DMS53 (cell line): ENCODE measurements at regions not wholly inside any gene's neighbourhood (a gene's known extent, or its start where the extent isn't known, plus 50 kb on each side); places are given as distances from the start of the nearest gene placed in this dataset.
"Not testable (repeated sequence)": the region's sequence is repeated elsewhere in the genome, so short reads cannot be mapped to it uniquely, and the experiment has no call there.

ENCODE experiments used
- DNase-seq: peaks from one replicate; lab custom pipeline; 2025; lab: John Stamatoyannopoulos, UW

DNA sequence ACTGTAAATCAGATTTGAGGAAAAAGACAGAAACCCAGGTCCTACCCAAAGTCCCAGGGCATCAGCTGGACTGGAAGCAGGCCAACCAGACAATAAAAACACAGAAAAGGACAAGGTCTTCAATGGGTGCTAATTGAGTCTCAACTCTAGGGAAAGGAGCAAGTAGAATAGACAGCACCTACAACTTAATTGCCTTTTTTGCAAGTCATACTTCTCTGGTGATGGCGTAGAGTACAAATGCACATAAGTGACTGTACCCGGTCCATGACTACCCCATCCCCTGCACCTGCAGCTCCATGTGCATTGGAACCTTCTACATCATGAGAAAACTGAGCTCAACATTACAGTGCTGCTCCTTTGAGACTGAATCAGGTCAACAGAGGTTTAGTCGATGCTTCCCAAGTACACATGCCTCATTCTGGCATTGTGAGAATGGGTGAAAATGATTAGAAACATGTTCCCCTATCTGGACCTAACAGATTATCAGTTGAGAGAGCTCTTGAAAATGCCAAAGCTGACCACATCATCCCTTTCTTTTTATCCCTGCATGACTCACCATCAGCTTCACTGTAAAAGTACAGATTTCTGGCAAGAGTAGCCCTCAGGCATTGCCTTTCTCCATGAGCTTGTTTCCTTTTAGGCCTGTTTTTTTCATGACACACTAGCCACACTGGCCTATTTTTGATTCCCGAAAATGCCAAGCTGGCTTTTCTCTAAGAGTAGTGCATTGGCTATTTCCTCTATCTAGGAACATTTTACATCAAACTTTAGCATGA, 298.3 kb downstream of the HS3ST1 start:
- peak; percentile 52 for DNase-seq

DNA sequence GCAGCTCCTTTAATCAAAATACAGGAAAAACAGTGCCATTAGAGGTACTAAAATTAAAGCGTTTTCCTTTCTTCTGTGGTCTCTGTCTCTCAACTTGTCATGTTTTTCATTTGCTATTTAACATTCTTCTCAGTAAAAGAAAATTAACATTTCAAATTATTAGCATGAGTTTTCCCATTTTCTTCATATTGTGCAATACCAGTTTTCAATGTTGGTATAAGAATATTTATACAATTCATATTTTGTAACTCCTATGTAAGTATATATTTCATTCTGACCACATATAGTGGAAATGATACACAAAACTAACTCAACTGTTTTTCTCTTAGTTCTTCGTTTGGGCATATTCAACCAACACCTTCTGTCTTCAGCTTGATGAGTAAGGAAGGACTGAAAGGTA, 308.3 kb downstream of the HS3ST1 start:
- DNase-seq: no peak

DNA sequence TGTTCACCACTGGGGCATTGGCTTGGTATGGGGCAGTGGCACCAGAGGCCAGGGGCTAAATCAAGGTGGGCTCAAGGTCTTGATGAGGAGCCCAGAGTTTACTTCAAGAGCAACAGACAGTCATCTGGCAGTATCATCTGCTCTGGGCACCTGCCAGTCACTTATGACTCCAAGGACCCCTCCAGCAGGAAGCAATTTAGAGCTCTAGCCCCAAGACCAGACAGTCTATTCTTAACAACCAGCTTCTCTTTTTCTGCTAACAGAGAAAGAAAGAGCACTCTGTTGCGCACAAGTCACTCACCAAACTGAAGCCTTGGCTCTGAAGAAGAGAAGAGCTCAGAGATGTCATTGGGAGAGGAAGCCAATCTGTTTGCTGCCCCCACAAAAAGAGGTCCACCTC, 309.2 kb downstream of the HS3ST1 start:
- no peak for DNase-seq

DNA sequence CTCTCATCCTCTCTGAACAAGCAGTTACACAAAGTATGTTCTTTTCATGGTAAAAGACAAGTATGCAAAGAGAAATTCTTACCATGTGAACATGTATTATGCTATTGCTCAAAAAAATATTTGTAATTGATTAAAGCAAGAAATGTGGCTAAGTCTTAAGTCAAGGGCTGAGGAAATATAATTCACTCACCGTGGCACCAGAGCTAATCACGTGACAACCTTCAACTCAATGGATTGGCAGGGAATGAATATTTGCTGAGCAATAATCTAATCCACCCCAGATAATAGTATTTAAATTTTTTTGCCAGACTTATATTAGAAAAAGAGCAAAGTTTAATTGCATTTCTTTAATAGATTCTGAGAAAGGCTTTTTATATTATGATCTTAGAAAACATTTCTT, 310.2 kb downstream of the HS3ST1 start:
- no peak for DNase-seq

DNA sequence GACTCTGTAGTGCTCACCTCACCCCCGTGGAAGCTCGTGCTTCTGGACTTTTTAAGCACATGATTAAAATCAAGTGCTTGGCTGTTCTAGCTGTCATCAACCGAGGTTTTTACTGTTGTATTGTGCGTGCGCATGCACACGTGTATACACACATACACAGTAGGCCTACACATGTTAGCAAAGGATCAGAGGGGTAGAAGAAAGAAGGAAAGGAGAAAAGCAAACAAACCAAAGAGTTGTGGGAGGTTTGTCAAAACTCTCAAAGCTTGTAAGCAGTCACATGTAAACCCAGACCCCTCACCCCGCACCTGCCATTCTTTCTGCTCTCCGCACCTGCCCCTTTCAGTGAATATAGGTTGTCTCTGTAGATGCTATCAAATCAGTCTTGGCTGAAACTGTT, 311.8 kb downstream of the HS3ST1 start:
- no peak for DNase-seq

DNA sequence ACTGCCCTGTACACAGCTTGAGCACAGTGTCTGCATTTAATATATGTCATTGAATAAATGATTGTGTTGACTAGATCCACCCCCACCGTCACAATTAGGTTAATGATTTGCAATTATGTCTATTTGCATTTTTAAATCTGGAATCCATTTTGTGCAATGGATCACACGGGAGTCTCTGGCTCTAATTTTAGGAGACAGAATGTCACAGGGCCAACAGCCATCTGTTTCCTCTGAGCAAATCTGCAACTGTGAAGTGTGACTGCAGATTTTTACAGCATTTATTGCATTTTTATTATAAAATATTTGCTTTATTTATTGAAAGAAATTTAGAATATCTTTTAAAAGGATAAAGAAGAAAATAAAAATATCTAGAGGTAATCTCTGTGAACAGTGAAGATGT, 316.8 kb downstream of the HS3ST1 start:
- no peak for DNase-seq

DNA sequence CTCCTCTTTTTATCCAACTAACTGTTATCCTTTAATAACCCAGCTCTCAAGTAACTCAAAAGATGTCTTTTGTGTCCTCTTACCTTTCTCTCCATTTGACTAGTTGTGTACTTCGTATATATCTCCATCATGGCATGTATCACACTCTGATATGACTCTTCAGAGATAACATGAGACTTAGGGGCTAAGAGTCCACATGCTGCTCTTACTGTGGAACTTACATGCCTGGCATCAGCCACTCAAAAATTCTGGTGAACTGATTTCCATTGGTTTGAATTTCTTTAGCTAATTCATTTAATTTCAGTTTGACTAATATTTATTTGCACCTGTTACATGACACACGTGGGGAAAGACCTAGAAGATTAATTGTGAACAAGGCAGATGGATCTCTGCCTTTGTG, 317.3 kb downstream of the HS3ST1 start:
- no peak for DNase-seq

DNA sequence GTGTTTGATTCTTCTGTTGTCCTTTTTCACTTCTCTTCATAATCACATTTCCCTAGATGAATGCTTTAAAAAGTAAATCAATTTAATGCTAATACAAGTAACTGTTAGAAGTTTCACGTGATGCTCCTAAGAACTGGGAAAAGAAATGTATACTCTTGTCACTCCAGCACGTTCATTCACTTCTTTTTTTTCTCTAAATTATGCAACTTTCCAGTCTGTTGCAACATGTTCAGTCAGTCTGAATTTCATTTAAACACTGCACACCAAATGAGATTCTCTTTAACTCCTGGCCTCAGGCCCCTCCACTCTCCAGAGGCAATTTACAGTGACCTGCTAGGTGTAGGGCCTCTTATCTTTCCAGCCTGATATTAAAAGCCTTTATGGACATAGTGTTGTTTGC, 321.9 kb downstream of the HS3ST1 start:
- DNase-seq: no peak

DNA sequence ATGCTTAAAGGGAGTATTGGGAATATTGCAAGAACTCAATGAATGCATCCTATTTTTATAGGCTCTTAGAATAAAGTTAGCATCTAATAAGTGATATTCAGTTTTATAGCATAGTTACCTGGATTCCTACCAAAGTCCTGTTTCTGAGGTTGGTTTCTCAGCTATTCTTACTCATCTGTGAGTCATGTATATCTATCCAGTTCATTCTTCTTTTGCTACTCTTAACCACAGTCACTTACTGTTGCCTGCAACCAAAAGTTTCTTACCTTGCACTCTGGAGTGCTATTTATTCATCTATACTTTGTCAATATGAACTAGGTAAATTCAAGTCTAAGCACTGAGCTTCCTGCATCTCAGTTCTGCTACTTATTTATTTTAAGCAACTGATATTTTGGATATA, 322.5 kb downstream of the HS3ST1 start:
- peak; percentile 8 for DNase-seq

DNA sequence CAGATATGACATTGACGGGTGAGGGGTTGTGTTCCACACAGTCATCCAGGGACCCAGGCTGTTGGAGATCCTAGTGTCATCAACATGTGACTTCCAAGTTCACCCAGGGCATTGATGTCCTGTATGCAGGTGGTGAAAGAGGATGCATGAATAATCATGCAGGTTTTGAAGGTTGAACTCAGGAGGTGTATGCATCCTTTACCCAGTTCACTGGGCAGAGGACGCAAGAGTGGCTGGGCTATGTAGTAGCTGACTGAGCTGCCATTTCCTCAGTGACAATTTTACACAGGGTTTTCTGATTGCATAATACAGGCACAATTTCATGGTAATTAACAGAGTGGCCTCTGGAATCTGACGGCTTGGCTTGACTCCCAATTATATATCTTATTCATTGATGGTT, 323.0 kb downstream of the HS3ST1 start:
- DNase-seq: peak; percentile 9

DNA sequence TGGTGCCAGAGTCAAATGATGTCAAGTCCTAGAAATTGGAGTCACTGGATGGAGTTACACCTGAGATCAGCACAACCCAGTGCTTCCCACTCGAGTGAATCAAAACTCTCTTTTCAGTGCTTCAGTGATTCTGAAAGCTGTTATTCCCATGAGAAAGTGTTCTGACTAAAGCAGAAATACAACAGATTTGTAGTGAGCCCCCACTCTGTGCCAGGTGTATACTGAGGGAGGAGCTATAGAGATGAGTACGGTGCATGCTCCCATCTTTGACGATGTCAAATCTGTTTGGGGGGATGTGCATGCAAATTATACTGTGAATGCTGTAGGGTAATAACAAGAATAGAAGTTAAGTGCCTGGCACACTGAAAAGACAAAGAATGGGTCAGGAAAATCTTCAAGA, 330.2 kb downstream of the HS3ST1 start:
- DNase-seq: no peak

DNA sequence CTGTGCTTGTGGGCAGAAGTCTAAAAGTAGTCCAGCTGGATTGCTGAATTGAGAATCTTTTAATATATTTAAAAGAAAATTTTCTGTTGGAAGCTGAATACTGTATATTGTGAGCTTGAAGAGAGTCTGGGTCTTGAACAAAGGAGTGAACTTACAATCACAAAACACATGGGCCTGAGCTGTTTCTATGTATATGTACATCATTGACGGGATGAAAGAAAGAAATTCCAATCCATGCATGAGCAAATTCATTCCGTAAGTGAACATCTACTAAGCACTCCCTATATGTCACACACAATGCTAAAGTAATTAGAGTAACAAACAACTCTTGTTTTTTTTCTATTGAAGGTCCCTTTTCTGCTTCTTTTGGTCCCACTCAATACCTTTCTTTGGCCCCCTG, 331.0 kb downstream of the HS3ST1 start:
- DNase-seq: no peak

DNA sequence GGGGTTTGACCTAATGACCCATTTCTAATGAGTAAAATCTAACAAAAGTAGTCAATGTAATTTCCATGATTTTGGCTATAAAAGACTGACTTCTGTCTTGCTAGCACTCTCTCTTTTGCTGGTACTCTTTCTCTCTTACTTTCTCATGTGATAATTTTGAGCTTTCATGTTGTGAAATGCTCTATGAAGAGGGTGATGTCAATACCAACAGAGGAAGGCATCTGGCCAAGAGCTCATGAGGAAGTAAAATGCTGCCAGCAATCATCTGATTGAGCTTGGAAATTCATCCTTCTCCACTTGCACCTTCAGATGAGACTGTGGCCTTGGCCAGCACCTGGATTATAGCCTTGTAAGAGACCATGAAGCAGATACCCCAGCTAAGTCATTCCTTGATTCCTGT, 347.7 kb downstream of the HS3ST1 start:
- peak; percentile 50 for DNase-seq

DNA sequence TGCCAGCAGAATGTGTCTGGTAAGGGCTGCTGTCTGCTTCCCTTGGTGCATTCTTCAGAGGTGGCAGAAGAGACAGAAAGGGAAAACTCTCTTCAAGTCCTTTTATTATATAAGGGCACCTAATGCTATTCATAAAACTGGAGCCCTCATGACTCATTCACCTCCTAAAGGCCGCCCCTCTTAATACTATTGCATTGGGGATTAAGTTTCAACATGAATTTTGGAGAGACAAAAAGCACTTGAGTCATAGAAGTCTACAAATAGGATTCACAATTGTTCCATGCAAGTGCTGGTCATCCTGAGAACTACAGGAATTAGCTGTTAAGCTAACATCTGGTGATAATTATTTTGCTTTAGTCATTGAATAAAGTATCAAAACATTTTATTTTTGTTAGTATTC, 349.5 kb downstream of the HS3ST1 start:
- peak; percentile 71 for DNase-seq

DNA sequence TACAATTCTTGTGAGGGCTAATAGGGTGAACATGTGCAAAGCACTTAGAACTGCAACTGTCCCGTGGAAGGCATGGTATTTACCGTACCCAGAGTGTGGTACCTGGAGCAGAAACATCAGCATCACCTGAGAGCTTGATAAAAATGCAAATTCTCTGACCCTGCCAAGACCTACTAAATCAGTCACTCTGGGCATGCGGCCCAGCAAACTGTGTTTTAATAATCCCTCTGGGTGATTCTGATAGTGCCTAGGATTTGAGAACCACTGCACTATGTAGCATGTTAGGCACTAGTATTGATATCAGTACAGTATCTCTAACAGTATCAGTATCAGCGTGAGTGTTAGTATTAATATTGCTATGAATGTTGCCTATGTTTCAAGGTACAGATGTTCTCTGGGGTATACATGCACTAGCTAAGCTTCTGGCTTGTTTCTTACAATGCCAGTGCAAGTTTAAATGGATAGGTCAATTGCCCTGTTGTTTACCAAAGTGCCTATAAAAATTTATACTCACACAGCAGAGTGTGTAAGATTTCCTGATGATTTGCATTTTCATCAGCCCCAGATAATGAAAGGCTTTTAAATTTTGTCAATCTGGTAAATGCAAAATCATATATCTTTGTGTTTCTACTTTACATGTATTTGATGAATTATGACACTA, 354.0 kb downstream of the HS3ST1 start:
- no peak for DNase-seq

DNA sequence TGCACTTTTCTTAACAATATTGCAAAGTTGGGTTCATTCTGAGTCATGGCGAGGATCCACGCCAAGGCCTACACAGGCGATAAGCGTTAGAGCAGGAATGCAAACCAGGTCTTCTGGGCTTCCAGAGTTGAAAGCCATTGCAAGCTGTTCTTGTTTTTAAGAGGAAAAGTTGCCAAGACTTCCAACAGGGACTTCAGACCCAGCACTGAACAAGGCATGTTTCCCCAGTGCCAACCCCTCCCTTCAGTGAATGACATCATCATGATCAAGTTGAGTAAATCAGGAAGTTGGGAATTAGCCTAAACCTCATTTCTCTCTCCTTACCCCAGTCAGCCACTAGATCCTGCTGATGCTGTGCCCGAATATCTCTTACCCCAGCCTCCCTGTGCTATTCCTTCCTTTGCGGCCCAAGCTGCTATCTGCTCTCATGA, 355.1 kb downstream of the HS3ST1 start:
- peak; percentile 59 for DNase-seq

DNA sequence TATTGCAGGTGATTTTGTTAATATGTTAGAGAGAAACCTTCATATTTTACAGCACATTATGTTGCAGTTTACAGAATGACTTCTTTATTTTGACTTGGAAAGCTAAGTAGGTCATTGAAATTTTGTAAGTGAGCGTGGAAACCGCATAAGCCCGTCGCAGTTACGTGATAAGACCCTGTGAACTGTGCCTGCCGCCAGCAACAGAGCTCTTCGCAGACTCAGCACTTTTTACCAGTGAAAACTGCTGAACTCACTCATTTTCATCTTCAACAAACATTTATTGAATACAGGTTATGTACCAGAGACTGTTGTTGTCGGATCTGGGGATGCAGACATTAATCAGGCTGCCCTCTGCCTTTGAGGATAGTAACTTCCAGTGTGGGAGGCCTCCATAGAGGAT, 355.7 kb downstream of the HS3ST1 start:
- no peak for DNase-seq

DNA sequence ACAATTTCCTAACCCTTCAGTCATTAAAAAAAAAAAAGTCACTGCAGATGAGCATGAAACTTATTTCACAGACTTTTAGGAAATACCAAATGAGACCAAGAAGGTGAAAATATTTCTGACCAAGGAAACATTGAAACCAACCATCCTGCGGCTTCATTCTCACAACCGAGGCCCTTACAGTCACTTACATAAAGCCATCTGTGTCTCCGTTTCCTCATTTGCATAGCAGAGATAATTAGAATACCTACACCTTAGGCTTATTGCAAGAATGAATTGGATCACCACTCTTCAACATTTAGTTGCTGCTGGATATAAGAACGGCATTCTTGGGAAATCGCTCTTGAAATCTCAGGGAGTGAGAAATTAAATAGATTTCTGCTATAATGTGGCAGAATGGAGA, 356.2 kb downstream of the HS3ST1 start:
- no peak for DNase-seq

DNA sequence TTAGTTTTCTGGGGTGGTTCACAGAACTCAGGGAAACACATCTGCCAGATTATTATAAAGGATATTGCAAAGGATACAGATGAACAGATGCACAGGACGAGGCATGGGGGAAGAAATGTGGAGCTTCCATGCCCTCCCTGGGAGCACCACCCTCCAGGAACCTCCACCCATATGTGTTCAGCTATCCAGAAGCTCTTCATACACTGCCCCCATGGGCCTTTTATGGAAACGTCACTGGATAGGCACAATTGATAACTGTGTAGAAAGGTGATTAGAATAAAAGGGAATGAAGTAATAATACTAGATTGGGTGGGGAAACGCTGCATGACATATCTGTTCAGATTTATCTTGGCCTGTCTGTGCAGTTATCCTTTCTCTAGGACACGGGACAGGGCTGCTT, 357.9 kb downstream of the HS3ST1 start:
- no peak for DNase-seq

DNA sequence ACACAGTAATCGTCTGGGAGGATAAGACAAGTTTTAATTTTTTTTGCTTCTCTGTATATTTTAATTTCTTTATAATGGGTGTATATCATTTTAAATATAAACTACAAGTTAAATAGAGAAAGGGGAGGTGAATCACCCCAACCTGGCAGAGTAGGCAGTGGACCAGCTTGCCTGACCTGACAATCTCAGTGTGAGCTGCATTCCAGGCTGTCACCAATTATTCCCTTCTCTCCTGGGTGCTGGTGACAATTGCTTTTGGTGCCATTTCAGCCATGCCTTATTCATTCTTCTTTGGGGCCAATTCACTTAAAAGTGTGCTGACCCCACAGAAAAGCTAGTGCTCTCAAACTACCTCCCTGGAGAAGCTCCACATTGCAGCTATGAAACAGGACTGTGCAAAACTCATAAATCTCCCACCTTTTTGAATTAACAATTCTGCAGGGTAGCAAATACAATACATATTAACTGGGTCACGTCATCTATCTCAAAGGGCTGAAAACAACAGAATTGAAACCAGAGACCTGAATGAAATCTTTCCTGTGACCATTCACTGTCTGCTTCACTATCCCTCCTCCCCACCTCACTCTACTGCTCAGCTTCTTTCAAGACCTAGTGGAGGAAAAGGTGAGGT, 359.0 kb downstream of the HS3ST1 start:
- DNase-seq: no peak

DNA sequence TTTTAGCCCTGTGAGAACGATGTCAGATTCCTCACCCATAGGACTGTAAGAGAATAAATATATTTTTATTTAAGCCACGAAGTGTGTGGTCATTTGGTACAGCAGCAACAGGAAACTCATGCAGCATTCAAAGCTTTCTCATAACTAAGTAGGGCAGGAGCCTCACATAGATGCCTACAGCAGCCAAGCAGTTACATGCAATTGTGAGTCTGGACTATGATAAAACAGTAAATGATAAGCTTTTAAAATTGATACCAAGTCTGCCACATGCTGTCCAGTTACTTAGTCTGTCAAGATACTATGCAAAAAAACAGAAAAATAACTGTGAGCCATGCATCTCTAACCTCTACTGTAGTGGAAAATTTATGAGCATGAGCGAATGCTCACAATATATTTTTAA, 359.6 kb downstream of the HS3ST1 start:
- DNase-seq: no peak

DNA sequence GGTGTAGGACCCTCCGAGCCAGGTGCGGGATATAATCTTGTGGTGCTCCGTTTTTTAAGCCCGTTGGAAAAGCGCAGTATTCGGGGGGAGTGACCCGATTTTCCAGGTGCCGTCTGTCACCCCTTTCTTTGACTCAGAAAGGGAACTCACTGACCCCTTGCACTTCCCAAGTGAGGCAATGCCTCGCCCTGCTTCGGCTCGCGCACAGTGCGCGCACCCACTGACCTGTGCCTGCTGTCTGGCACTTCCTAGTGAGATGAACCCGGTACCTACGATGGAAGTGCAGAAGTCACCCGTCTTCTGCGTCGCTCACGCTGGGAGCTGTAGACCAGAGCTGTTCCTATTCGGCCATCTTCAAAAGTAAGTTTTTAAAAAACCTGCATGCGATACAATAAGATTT, 362.1 kb downstream of the HS3ST1 start:
- peak; percentile 70 for DNase-seq

DNA sequence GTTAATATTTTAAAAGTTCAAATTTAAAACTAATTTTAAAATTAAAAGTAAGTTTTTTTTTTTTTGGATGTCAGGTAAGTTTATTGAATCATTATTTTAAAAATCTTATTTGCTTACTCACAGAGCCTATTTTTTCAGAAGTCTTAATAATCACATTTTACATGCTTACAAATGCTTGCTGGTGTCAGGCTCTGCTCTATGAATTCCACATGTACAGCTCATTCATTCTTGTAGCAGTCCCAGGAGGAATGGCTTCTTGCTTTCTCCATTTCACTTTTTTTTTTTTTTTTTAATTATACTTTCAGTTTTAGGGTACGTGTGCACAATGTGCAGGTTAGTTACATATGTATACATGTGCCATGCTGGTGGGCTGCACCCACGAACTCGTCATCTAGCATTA, 368.1 kb downstream of the HS3ST1 start:
- DNase-seq: not testable (repeated sequence)
